Stomach (tissue), 8 donors: ENCODE measurements at regions not wholly inside any gene's neighbourhood (a gene's known extent, or its start where the extent isn't known, plus 50 kb on each side); places are given as distances from the start of the nearest gene placed in this dataset.

Experiments used
- DNase-seq, 2 donors: peaks; one replicate each; pipeline versions ENCODE4 v3.0.0 to v3.0.0-alpha.2; 2013 to 2019
- H3K27ac ChIP-seq, 5 donors: fragments of 200-600 bp in 4 of 5; sonication (generic) in 4 of 5; one replicate each; pipeline ENCODE4 v1.5.1; 2013 to 2019; ENCODE audit warnings: mild to moderate bottlenecking in 1 of 5, moderate library complexity in 1 of 5
- H3K27me3 ChIP-seq, 3 donors: fragments of 200-600 bp; sonication (generic); one replicate each; pipeline ENCODE4 v1.5.1; 2017 to 2019; ENCODE audit warnings: mixed run types in 1 of 3
- H3K36me3 ChIP-seq, 4 donors: fragments of 200-600 bp; sonication (generic); 1 replicate in 3 of 4; 2 replicates in 1 of 4; pipeline ENCODE4 v1.5.1; 2016 to 2019
- H3K4me1 ChIP-seq, 4 donors: fragments of 200-600 bp; sonication (generic); one replicate each; pipeline ENCODE4 v1.5.1; 2016 to 2019
- H3K4me3 ChIP-seq, 4 donors: fragments of 200-600 bp; sonication (generic) in 3 of 4; one replicate each; pipeline ENCODE4 v1.5.1; 2016 to 2019; ENCODE audit warnings: mild to moderate bottlenecking in 1 of 4
- H3K9me3 ChIP-seq, 4 donors: fragments of 200-600 bp; sonication (generic); one replicate each; pipeline ENCODE4 v1.5.1; 2016 to 2019
- EP300 ChIP-seq: sonication (generic); formaldehyde crosslinking; IDR thresholded peaks from one replicate; pipeline ENCODE4 v1.6.1; 2017; ENCODE audit warnings: antibody characterized with exemption
- POLR2A ChIP-seq, 4 donors: fragments of 450-650 bp; IDR thresholded peaks; one replicate each; pipeline ENCODE4 v1.6.1; 2016; ENCODE audit warnings: antibody characterized with exemption in 4 of 4, control low read depth in 2 of 4, mild to moderate bottlenecking in 1 of 4, moderate library complexity in 1 of 4
- POLR2AphosphoS5 ChIP-seq, 3 donors: sonication (generic); formaldehyde crosslinking; IDR thresholded peaks; one replicate each; pipeline ENCODE4 v1.6.1; 2016; ENCODE audit warnings: antibody characterized with exemption in 3 of 3
- WGBS, 5 donors: extraction: QIAGEN DNeasy Blood & Tissue Kit in 3 of 5; methylation state at CpG; one replicate each; pipeline versions ENCODE4 v1.1.5 to v1.1.7; 2013 to 2018; 5-methylcytosine and 5-hydroxymethylcytosine counted together
- intact Hi-C: fragments of 100-400 bp; cut with DNase I; formaldehyde crosslinking; loops from one replicate; pipeline ENCODE4 v1.15.1; 2023; ENCODE audit warnings: low total_unique reads
- TF ChIP-seq, protein P1 (sequence below), 7 experiments: fragments of 450-650 bp in 4 of 7; fragments of 200-600 bp in 3 of 7; sonication (generic) in 3 of 7; IDR thresholded peaks; one replicate each; pipeline ENCODE4 v1.5.1; 2016 to 2019; ENCODE audit warnings: antibody characterized with exemption in 7 of 7, control low read depth in 2 of 7, mild to moderate bottlenecking in 1 of 7
- donor health status: healthy with polysubstance abuse.
- donor health status: Bipolar disorder and iron deficiency.
- donor health status: healthy.

DNA sequence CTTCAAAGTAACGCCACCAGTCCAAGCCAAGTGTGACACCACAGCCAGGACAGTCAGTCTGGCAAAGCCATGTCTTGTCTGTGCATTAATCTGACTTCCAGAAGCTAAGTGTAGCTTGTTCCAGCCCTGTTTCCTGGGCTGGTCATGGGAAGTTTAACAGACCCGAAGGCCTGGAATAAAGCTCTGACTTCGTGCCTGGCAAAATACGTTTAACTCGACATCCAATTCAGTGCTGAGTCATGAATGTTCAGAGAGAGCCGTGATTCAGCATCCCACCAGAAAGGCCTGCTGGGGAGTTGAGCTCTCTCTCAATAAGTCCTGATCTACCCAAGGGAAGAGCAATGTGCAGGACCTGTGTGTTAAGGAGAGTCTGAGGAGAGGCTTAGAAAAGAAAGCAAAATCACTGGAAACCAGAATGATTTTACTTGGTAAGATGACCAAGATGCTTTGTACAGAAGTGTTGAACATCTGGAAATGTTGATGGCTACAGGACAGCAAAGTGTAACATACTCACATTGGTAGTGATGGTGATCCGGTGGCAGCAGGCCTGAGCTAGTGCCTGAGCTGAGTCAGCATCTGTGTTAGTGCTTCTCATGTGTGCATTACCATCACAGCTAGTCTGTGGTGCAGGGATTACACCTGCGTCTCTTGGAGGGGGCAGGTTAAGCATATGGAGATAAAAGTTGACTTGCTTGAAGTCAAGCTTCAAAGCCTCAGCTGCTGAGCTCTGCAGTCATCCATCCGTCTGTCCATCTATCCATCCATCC lies 743.7 kb upstream of the HS6ST1 start:
- Histone ChIP-seq H3K4me1 (peaks cover 0 to 13% (median 6%) of the 10 kb centered on the region in 4 donors), H3K36me3 (no peaks in the 10 kb centered on the region), H3K4me3 (no peak overlapping the region), H3K27ac (no peak overlapping the region), H3K9me3 (no peaks in the 10 kb centered on the region), H3K27me3 (no peaks in the 10 kb centered on the region)
- DNase-seq, result no peak
- 90 to 94% (median 91%) methylated on average over 9 of the region's 9 CpGs for WGBS, 5 donors
- intact Hi-C loops, result no loop called here
- no peak for TF ChIP-seq EP300
- TF ChIP-seq POLR2A (IDR thresholded peaks at IDR 0.05), result no peak
- TF ChIP-seq, protein P1, sequence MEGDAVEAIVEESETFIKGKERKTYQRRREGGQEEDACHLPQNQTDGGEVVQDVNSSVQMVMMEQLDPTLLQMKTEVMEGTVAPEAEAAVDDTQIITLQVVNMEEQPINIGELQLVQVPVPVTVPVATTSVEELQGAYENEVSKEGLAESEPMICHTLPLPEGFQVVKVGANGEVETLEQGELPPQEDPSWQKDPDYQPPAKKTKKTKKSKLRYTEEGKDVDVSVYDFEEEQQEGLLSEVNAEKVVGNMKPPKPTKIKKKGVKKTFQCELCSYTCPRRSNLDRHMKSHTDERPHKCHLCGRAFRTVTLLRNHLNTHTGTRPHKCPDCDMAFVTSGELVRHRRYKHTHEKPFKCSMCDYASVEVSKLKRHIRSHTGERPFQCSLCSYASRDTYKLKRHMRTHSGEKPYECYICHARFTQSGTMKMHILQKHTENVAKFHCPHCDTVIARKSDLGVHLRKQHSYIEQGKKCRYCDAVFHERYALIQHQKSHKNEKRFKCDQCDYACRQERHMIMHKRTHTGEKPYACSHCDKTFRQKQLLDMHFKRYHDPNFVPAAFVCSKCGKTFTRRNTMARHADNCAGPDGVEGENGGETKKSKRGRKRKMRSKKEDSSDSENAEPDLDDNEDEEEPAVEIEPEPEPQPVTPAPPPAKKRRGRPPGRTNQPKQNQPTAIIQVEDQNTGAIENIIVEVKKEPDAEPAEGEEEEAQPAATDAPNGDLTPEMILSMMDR (IDR thresholded peaks at IDR 0.05), result no peak
- no peak for TF ChIP-seq POLR2AphosphoS5 (IDR thresholded peaks at IDR 0.05)

DNA sequence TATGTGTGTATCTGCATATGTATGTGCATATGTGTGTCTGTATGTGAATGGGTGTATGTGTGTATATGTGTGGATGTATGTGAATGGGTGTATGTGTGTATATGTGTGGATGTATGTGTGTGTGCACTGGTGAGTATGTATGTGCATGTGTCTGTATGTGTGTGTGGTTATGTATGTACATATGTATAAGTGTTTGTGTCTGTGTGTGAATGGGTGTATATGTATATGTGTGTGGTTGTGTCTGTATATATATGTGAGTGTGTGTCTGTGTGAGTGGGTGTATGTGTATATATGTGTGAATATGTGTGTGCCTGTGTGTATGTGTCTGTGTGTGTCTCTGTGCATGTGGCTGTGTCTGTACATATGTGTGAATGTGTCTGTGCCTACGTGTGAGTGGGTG lies 748.4 kb upstream of the HS6ST1 start:
- H3K4me3 ChIP-seq, result no peak overlapping the region
- H3K27ac ChIP-seq, result no peak overlapping the region
- no peaks in the 10 kb centered on the region for H3K9me3 ChIP-seq
- DNase-seq, result no peak
- H3K36me3 ChIP-seq, result no peaks in the 10 kb centered on the region
- WGBS, 5 donors, result 76 to 100% (median 90%) methylated on average over 1 of the region's 1 CpG
- TF ChIP-seq, protein P1 (IDR thresholded peaks at IDR 0.05), result no peak
- TF ChIP-seq POLR2AphosphoS5 (IDR thresholded peaks at IDR 0.05), result no peak
- intact Hi-C loops, result no loop called here
- peaks cover 0 to 18% (median 11%) of the 10 kb centered on the region in 4 donors for H3K4me1 ChIP-seq
- no peaks in the 10 kb centered on the region for H3K27me3 ChIP-seq

DNA sequence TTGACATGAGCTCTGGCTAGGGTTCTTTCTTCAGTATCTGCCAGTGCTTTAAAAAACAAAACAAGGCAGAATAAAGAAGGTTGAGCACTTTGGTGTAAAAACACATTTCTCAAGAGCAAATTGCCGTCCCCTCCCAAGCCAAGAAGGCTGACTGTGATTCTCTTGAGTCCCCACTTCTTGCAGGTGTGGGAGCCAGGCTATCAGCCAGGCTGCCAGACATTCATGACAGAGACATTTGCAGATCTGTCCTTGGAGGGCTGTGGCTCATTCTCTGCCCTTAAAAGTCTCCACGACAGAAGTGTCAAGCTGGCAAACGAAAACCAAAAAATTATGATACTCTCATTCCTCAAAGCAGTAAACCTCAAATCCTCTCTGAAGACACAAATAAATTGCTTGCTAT lies 749.3 kb upstream of the HS6ST1 start:
- Histone ChIP-seq H3K4me3 (no peak overlapping the region), H3K9me3 (no peaks in the 10 kb centered on the region), H3K36me3 (no peaks in the 10 kb centered on the region), H3K27me3 (no peaks in the 10 kb centered on the region), H3K4me1 (peaks cover 0 to 18% (median 11%) of the 10 kb centered on the region in 4 donors), H3K27ac (no peak overlapping the region)
- DNase-seq, result no peak
- TF ChIP-seq EP300 (no peak), POLR2A (IDR thresholded peaks at IDR 0.05) (no peak), POLR2AphosphoS5 (IDR thresholded peaks at IDR 0.05) (no peak)
- TF ChIP-seq, protein P1 (IDR thresholded peaks at IDR 0.05), result no peak
- 76 to 99% (median 93%) methylated on average over 3 of the region's 3 CpGs for WGBS, 5 donors
- intact Hi-C loops, result no loop called here

DNA sequence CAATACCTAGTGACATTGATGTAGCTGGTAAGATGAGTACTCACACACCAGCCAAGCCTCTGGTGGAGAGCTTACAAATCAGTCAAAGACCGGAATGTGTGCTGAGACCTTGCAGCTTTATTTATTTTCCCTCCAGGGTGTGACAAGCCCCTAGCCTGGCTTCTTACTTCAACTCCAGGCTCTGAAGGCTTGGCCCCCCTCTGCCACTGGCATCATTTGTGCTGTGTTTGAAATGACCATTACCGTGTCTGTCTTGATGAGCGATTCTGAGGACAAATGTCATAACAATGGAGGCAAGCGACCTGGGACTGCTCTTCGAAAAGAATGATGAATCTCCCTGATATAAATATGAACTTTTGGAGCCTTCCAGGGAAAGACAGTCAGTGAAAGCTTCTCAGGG lies 749.9 kb upstream of the HS6ST1 start:
- intact Hi-C loops, result no loop called here
- H3K36me3 ChIP-seq, result no peaks in the 10 kb centered on the region
- 73 to 88% (median 80%) methylated on average over 5 of the region's 5 CpGs for WGBS, 5 donors
- no peak for DNase-seq
- H3K27me3 ChIP-seq, result no peaks in the 10 kb centered on the region
- H3K4me1 ChIP-seq, result peaks cover 0 to 18% (median 11%) of the 10 kb centered on the region in 4 donors
- H3K27ac ChIP-seq, result no peak overlapping the region
- TF ChIP-seq POLR2AphosphoS5 (IDR thresholded peaks at IDR 0.05) (no peak), POLR2A (IDR thresholded peaks at IDR 0.05) (no peak), EP300 (no peak)
- TF ChIP-seq, protein P1 (IDR thresholded peaks at IDR 0.05), result no peak
- no peaks in the 10 kb centered on the region for H3K9me3 ChIP-seq
- H3K4me3 ChIP-seq, result no peak overlapping the region
